ENCODE measurements at regions not wholly inside any gene's neighbourhood (a gene's known extent, or its start where the extent isn't known, plus 50 kb on each side); places are given as distances from the start of the nearest gene placed in this dataset.

- TF ChIP-seq CTCF (IDR thresholded peaks at IDR 0.05; ENCODE audit: insufficient read depth, low read length, poor library complexity, severe bottlenecking) (no peak), EZH2phosphoT487 (conservative IDR thresholded peaks at IDR 0.05; ENCODE audit: low read length) (no peak)
- Histone ChIP-seq H3K36me3 (ENCODE audit: low read length) (no peaks in the 10 kb centered on the region), H2AFZ (ENCODE audit: low read depth, low read length, severe bottlenecking) (no peak overlapping the region), H3K4me2 (ENCODE audit: low read depth, low read length, poor library complexity, severe bottlenecking) (no peak overlapping the region), H3K27ac (ENCODE audit: low read depth, low read length) (no peak overlapping the region), H3K9me3 (ENCODE audit: insufficient read depth, low read length) (no peaks in the 10 kb centered on the region), H3K27me3 (ENCODE audit: low read length) (no peaks in the 10 kb centered on the region), H3F3A (ENCODE audit: insufficient read depth) (no peaks in the 10 kb centered on the region), H3K4me3 (ENCODE audit: insufficient read depth, low read length, poor library complexity, severe bottlenecking) (no peak overlapping the region), H4K20me1 (ENCODE audit: low read depth, low read length) (no peaks in the 10 kb centered on the region), H3K79me2 (ENCODE audit: insufficient read depth, low read length) (no peaks in the 10 kb centered on the region), H3K9me2 (replicated peaks; ENCODE audit: insufficient read depth, low read length) (no peaks in the 10 kb centered on the region), H3K9ac (ENCODE audit: low read length) (no peak overlapping the region)
These were observed 93.3 kb upstream of the SPRED2 start for GRCh38 chr2:65525616-65526231.

GRCh38 chr2:65522922-65523321 is 90.5 kb upstream of the SPRED2 start:
- Histone ChIP-seq H3K4me3 (ENCODE audit: insufficient read depth, low read length, poor library complexity, severe bottlenecking) (no peak overlapping the region), H3K9ac (ENCODE audit: low read length) (no peak overlapping the region), H2AFZ (ENCODE audit: low read depth, low read length, severe bottlenecking) (no peak overlapping the region), H3F3A (ENCODE audit: insufficient read depth) (no peaks in the 10 kb centered on the region), H3K4me2 (ENCODE audit: low read depth, low read length, poor library complexity, severe bottlenecking) (no peak overlapping the region), H4K20me1 (ENCODE audit: low read depth, low read length) (no peaks in the 10 kb centered on the region), H3K79me2 (ENCODE audit: insufficient read depth, low read length) (no peaks in the 10 kb centered on the region), H3K27me3 (ENCODE audit: low read length) (no peaks in the 10 kb centered on the region), H3K9me3 (ENCODE audit: insufficient read depth, low read length) (0 out of 2 replicates have a peak, but pooled peaks cover 4% of the 10 kb centered on the region), H3K27ac (ENCODE audit: low read depth, low read length) (no peak overlapping the region), H3K36me3 (ENCODE audit: low read length) (no peaks in the 10 kb centered on the region), H3K9me2 (replicated peaks; ENCODE audit: insufficient read depth, low read length) (no peaks in the 10 kb centered on the region)
- TF ChIP-seq EZH2phosphoT487 (conservative IDR thresholded peaks at IDR 0.05; ENCODE audit: low read length), result no peak
- TF ChIP-seq CTCF (IDR thresholded peaks at IDR 0.05; ENCODE audit: insufficient read depth, low read length, poor library complexity, severe bottlenecking), result no peak

GRCh38 chr2:65518751-65519150 is 86.4 kb upstream of the SPRED2 start:
- Histone ChIP-seq H3K27me3 (ENCODE audit: low read length) (no peaks in the 10 kb centered on the region), H3K27ac (ENCODE audit: low read depth, low read length) (no peak overlapping the region), H3K4me3 (ENCODE audit: insufficient read depth, low read length, poor library complexity, severe bottlenecking) (no peak overlapping the region), H4K20me1 (ENCODE audit: low read depth, low read length) (no peaks in the 10 kb centered on the region), H3K9me2 (replicated peaks; ENCODE audit: insufficient read depth, low read length) (no peaks in the 10 kb centered on the region), H3K9me3 (ENCODE audit: insufficient read depth, low read length) (0 out of 2 replicates have a peak, but pooled peaks cover 4% of the 10 kb centered on the region), H3K9ac (ENCODE audit: low read length) (no peak overlapping the region), H3K79me2 (ENCODE audit: insufficient read depth, low read length) (no peaks in the 10 kb centered on the region), H3F3A (ENCODE audit: insufficient read depth) (no peaks in the 10 kb centered on the region), H3K4me2 (ENCODE audit: low read depth, low read length, poor library complexity, severe bottlenecking) (no peak overlapping the region), H2AFZ (ENCODE audit: low read depth, low read length, severe bottlenecking) (no peak overlapping the region), H3K36me3 (ENCODE audit: low read length) (no peaks in the 10 kb centered on the region)
- no peak for TF ChIP-seq CTCF (IDR thresholded peaks at IDR 0.05; ENCODE audit: insufficient read depth, low read length, poor library complexity, severe bottlenecking)
- no peak for TF ChIP-seq EZH2phosphoT487 (conservative IDR thresholded peaks at IDR 0.05; ENCODE audit: low read length)
